ENCODE measurements at regions not wholly inside any gene's neighbourhood (a gene's known extent, or its start where the extent isn't known, plus 50 kb on each side); places are given as distances from the start of the nearest gene placed in this dataset.

DNA sequence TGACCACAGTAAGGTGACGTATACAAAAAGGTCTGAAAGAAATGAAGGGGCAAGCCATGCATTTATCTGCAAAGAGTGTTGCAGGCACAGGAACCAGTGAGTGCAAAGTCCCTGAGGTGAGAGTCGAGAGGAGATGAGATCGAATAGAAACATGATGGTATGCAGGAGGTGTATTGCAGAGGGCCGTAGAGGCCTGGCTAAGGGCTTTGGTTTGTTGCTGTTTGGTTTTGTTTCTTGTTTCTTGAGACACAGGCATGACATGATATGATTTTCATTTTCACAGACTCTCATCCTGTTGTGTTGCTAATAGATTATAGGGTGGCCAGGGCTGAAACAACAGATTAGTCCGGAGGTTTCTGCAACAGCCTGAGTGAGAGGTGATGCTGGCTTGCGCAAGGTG is 80.4 kb downstream of the HSPH1 start:
- no peak for DNase-seq (ENCODE audit: low read depth)

DNA sequence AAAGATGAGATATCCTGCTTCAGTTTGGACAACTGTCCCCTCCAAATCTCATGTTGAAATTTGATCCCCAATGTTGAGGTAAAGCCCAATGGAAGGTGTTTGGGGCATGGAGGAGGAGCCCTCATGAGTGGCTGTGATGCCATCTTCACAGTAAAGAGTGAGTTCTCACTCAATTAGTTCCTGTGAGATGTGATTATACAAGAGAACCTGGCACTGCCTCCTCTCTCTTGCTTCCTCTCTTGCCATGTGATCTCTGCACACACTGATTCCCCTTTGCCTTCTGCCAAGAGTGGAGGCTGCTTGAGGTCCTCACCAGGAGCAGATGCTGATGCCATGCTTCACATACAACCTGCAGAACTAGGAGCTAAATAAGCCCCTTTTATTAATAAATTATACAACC is 86.9 kb downstream of the HSPH1 start:
- no peak for DNase-seq (ENCODE audit: low read depth)

DNA sequence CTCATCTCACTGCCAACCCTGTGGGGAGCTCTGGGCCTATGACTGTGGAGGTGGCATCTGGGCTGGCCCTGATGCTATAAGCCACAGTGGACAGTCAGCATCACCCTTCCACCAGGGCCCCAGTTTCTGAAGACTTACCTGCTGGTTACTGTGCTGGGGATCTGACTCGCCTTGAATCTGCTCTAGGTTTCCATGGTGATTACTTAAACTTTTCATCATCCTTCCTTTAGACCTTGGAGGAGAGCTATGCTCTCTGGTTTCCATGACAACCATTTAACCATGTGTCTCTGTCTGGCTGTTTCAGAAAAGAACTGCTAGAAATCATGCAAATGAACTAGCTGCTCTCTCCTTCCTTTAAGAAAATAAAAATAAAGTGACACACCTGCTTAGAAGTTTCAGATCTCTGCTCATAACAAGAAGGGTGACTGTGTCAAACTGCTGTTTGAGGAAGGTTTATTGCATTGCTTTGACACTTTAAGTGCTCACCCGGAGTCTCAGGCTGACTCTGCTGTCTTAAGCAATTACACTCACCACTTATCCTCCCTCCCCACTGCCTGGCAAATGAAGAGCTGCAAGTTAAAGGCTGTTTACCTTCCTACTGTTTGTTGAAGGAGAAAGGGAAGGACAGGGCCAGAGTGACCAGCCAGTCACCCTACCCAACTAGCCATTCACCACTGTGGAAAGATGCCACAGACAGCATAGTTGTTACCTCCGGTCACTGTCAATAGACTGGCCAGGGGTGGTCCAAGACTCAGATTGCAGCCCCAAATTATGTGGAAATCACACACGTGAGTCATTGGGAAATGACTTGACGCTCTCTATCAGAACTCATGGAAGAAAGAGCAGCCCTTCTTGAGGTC is 87.6 kb downstream of the HSPH1 start:
- peak; percentile 44 for DNase-seq (ENCODE audit: low read depth)

DNA sequence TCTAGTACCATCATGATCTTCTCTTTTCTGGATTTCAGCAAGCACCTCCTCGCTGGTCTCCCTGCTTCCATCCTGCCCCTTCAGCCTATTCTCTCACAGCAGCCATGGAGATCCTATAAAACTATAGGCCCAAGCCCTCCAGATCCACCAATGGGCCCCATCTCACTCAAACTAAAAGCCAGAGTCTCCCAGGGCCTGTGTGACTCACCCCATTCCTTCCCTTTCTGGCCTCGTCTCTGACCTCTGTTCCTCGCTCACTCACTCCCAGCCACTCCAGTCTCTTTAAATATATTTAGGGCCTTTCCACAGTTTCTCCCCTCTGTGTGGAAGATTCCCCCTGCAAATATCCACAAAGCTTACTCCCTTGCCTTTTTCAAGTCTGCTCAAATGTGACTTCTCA is 89.7 kb downstream of the HSPH1 start:
- DNase-seq (ENCODE audit: low read depth) = no peak

DNA sequence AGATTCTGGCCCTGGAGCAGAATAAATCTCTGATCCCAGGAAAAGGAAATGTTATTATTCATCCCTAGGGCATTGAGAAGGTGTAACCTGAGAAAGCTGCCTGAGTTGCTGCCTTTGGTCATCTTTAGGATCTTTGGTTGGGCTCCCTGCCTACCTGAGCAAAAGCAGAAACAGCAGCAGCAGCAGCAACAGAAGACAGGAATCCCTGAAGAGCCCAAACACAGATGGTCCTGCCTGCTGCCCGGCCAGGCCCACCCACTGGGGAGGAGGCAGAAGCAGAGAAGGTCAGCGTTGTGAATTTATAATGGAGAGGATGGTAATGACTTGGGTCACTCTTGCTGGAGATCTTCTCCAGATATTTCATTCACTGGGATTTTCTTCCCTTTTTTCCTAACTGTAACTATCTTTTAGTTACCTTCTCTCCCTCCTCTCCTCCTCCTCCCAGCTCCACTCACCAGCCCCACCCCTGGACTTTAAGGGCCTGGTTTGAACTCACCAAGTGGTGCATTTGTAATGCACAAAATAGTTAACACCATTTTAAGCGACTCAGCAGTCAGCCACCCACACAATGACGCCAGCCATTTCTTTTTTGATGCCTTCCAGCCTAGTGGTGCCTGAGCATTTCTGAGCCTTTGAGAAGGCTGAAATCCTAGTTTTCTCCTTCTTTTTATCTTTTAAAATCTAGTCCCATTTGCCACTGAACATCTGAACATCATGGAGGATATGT is 91.7 kb downstream of the HSPH1 start:
- no peak for DNase-seq (ENCODE audit: low read depth)

DNA sequence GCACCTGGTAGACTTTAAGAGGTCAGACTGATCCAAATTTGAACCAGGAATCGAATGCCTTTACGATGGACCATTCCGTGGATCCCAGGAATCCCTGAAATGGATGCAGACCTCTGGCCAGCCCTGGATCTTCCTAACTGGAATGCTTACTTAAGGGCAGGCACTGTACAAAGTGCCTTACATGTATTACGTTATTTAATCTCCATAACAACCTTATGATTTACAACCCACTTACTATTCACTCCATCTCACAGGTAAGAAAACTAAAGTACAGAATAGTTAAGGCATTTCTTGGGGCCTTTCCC is 93.6 kb downstream of the HSPH1 start:
- DNase-seq (ENCODE audit: low read depth) = no peak

DNA sequence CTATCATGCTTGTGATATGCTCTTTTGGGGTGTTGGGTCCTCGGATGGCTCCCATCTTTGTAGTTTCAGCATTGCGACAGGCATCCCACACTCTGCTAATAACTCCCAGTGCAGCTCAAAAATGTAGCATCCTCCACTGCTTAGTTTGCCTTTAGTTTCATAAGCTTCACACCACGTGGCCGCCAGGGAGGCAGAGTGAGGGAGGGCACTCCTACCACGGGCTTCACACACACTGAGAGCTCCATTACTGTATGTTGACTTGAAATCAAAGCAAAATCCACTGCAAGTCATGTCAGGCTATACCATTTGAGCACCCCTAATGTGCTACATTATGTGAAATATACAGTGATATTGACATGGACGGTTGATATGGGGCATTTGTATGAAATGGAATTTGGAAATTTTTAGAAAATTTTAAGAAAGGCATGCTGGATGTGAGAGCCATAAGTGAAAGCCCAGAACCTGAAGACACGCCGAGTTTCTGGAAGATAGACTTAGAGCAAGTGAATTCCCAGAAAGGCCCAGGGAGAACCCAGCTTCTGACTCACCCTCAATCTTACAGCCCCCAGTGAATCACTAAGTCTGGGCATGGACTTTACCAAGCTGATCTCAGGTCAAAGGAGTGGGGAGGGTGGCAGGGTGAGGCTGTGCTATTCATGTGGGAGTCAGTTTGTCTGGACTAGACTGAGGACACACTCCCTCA is 94.1 kb downstream of the HSPH1 start:
- no peak for DNase-seq (ENCODE audit: low read depth)

DNA sequence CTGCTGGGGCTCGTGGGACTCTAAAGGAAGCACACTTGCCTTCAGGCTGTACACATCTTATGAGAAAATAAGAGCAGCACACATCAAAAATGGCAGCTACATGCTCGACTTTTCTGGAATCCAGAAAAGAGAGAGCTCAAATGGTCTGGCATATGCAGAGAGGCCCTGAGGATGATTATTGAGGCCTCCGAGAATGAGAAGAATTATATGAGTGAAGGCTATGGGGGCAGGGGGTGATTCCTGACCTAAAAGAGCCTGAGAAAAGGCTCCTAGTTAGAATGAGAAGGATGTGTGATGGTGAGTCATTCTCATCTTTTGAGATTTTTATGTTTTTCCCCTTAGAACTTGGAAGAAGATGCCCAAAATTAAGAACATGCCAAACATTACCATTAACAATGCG is 97.1 kb downstream of the HSPH1 start:
- DNase-seq (ENCODE audit: low read depth) = no peak

DNA sequence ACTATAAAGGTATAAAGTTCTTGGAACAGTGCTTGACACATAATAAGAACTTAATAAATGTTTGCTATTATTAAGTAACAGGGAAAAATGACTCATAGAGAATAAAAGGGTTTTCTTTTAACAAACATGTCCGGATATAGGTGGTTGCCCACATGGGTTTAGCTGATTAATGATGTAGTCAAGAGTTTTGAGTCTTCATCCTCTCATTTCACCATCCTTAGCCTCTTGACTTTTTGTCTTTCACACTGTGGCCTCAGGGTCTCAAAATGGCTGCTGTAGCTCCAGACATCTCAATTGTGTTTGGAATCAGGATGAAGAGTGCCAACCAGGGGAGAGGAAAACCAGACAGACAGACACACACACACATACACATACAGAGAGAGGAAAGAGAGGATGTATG is 97.9 kb downstream of the HSPH1 start:
- DNase-seq (ENCODE audit: low read depth) = no peak

DNA sequence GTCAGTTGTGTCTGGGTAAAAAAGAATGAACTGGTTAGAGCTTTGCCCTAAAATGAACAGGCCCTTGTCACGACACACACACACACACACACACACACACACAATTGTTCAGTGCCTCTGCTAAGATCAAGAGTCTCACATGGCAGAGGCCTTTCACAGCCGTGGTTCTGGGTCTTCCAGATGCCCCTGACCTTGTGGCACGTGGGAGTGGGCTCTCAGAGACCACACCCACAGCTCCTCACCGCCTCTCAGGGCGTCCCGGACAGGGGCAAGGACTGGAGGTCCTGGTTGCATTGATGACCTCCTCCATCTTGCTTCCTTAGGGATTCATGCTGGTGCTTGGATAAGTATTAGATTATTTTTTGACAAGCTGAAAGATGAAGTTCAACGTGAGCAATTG is 101.0 kb downstream of the HSPH1 start:
- DNase-seq (ENCODE audit: low read depth) = no peak

DNA sequence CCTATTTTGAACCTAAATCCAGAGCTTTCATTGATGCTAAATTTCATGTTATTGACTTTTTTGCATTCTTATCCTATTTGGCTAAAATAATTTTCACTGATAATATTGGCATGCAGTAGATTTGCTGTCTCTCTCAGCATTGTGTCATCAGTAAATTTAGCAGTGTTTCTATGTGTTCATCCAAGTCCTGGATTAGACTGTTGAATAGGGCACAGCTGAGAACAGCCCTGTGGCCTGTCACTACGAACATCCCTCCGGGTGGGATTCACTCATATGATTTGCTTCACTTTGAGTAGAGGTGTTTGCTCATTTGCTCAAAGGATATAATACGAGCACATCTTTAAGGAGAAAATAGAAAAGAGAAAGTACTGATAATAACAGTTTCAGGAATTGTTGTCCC is 101.5 kb downstream of the HSPH1 start:
- no peak for DNase-seq (ENCODE audit: low read depth)

DNA sequence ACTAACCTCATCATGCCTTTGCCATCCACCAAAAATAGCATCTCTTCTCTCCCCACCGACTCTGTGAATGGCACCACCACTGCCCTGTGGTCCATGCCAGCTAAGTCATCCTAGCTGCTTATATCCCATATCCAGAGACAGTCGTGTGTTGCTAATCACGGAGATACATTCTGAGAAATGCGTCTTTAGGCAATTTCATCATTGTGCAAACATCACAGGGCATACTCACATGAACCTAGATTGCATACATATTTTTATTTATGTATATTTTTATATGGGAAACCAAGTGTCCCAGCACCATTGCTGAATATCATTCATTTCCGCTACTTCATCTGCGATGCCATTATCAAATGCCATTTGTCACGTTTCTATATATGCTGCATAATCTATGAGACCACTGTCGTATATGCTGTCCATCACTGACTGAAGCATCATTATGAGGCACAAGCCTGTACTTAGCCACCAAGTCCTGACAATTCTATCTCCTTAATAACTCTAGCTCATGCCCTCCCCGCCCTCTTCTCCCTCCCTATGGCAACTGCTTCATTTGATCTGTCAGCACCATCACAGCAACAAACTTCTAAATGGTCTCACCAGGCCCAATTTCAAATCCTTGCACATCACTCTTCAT is 104.2 kb downstream of the HSPH1 start:
- DNase-seq (ENCODE audit: low read depth) = no peak

DNA sequence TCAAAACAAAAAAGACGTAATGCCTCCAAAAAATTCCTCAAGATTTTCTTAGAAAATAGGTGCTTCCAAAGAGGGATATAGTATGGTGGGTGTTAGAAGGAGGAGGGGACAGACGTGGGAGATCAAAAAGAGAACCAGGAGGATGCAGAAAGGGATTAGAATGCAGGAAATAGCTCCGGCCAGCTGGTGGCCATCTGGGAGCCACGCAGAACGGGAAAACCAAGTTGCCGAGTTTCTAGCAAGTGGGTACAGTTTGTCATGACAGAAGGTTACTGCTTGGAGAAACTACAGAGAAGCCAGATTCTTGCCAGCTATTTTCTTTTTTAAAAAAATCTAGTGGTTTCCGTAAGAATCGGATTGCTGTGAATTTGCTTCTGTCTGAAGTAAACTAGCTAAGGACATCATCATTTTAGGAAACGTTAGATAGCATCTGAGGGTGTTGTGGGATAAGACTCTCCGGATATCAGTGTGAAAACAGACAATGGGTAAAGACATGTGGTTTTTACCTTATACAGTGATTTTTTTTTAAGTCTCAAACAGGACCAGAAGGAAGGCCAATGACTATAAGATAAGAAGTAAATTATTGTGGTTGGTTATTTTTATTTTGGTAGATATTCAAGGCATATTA is 104.9 kb downstream of the HSPH1 start:
- DNase-seq (ENCODE audit: low read depth) = no peak

DNA sequence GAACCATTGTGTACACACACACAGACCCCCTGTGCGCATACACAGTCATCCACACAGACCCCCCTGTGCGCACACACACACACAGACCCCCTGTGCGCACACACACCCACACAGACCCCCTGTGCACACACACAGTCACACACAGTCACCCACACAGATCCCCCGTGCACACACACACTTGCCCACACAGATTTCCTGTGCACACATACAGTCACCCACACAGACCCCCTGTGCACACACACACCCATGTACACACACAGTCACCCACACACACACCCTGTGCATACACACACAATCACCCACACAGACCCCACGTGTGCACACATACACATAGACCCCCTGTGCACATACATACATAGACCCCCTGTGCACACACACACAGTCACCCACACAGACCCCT is 106.1 kb downstream of the HSPH1 start:
- DNase-seq (ENCODE audit: low read depth) = no peak

DNA sequence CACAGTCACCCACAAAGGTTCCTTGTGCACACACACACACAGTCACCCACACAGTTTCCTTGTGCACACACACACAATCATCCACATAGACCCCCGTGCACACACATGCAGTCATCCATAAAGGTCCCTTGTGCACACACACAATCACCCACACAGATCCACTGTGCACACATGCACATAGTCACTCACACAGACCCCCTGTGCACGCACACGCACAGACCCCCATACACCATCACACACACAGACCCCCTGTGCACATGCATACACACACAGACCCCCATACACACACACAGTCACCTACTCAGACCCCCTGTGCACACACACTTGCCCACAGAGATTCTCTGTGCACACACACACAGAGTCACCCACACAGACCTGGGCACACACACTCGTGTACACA is 107.1 kb downstream of the HSPH1 start:
- no peak for DNase-seq (ENCODE audit: low read depth)

DNA sequence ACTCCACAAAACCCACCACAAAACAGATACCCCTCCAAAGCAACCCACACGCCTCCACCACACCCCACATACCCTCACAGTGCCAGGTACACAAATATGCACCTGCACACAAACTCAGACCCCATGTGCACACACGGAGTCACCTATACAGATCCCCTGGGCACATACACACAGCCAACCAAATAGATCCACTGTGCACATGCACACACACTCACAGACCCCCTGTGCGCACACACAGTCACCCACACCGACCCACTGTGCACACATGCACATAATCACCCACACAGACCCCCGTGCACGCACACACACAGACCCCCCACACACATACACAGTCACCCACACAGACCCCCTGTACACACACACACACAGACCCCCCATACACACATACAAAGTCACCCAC is 107.8 kb downstream of the HSPH1 start:
- DNase-seq (ENCODE audit: low read depth) = no peak

DNA sequence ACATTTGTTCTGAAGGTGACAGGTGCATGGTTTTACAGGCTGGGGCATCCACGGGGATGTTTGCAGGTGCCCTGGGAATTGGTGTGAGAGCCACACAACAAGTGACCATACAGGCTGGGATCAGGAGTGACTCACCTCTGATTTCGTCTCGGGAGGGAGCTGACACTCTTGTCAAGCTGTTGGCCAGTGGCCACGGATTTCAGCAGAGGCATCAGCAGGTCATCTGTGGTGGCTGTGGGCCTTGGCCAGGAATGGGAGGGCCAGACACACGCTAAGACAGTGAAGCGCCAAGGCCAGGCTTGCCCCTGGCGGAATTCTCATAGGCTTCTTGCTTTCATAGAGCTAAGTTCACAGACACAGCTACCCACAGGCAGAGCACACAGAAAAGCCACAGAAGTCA is 108.6 kb downstream of the HSPH1 start:
- DNase-seq (ENCODE audit: low read depth) = no peak

DNA sequence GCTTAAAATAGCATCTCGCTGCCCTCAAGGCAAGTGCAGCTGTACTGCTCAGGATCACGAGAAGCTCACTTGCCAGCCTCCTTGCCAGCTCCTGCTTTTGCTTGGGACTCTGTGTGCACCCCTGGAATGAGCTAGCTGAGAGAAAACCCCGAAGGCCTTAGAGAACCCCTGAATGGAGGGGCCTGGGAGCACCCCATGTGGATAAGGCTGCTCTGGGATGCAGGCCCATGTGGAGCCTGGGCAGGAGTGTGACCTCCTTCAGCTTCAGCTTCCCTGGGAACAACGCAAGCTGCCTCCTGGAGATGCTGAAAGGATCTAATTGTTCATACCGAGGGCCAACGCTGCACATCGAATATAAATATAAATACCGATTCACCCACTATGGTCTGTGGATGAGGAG is 109.2 kb downstream of the HSPH1 start:
- no peak for DNase-seq (ENCODE audit: low read depth)

DNA sequence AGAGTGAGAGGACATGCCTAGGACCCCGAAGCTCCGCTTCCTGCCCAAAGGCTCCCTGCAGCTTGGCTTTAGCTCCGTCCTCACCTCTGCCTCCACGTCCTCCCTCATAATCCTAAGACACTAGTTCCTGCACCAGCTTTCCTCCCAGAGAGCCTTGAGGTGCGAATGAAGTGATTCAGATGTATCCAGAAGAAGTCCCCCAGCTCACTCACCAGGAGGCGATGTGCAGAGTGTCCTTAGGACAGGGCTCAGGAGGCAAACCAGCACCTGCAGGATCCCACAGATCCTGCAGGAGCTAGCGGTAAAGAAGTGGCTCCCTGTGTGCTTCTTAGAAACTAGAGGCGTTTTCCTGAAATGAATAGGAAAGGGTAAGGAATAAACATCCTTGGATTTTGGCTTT is 109.7 kb downstream of the HSPH1 start:
- no peak for DNase-seq (ENCODE audit: low read depth)

DNA sequence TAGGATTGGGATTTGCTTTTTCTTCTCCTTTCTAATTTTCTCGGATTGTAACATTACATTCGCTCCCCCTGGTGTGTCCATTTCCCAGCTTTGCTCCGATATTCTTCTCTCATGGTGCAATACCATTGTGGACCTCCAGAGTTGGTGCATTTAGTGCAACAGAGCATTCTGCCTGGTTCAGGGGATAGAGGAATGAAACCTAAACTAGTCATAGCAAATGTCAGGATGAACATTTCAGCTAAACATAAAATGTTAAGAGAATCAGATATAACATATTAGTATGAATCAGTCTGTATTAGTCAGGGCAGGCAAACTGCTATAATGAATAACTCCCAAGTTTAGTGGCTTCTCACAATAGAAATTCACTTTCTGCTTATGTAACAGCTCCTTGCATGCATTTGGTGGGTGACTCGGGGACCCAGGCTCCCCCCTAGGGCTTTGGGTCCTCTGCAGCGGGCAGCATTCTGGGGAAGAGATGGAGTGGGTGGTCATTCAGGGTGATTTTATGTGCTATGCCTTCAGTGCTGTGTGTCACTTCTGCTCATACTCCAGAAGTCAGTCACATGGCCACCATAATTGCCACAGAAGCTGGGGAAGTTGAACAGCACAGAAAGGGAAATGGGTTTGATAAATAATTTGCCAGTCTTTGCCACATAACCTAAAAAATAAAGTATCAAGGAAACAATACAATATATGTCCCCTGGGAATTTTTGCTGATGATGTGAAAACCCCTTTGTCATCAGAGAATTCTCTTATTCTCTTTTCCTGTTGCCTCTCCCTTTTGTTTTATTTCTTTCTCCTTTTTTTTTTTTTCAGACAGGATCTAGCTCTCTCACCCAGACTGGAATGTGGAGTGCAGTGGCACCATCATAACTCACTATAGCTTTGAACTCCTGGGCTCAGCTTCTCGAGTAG is 111.0 kb downstream of the HSPH1 start:
- no peak for DNase-seq (ENCODE audit: low read depth)

DNA sequence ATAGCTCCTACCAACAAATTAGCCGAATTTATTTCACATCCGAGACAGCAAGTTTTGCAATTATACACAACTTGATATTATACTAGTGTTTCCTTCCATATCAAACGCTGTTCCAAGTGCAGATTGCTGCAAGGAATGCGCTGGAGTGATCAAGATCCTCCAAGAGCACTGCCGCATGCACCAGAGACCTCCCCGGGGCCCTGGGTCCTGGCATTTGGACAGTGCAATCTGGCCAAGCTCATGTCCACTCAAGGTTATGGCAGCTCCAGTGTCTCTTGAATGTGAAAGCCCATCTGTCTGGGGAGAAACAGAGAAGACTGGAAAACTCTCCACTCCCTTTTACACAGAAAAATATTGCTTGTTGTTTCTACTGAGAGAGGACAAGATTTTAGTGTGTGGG is 111.9 kb downstream of the HSPH1 start:
- no peak for DNase-seq (ENCODE audit: low read depth)

Measured in activated T-cell treated with anti-CD3 and anti-CD28 coated beads for 48 hours (primary cell).